Thyroid gland (tissue), 4 donors: ENCODE measurements at regions not wholly inside any gene's neighbourhood (a gene's known extent, or its start where the extent isn't known, plus 50 kb on each side); places are given as distances from the start of the nearest gene placed in this dataset.

Experiments
- DNase-seq, 2 donors: peaks; one replicate each; pipeline ENCODE4 v3.0.0-alpha.2; 2019
- H3K27ac ChIP-seq, 3 donors: fragments of 200-600 bp; sonication (generic); 1 replicate in 2 of 3; 2 replicates in 1 of 3; pipeline ENCODE4 v1.5.1; 2016 to 2019; ENCODE audit warnings: mild to moderate bottlenecking in 1 of 3, moderate library complexity in 1 of 3
- H3K27me3 ChIP-seq: fragments of 200-600 bp; sonication (generic); one replicate; pipeline ENCODE4 v1.5.1; 2019
- H3K36me3 ChIP-seq, 2 donors: fragments of 200-600 bp; sonication (generic); one replicate each; pipeline ENCODE4 v1.5.1; 2016 to 2019
- H3K4me1 ChIP-seq, 2 donors: fragments of 200-600 bp; sonication (generic); one replicate each; pipeline ENCODE4 v1.5.1; 2017 to 2019
- H3K4me3 ChIP-seq, 3 donors: fragments of 200-600 bp; sonication (generic); replicated peaks in 1 of 3; 1 replicate in 2 of 3; 2 replicates in 1 of 3; pipeline ENCODE4 v1.5.1; 2016; ENCODE audit warnings: mild to moderate bottlenecking in 1 of 3
- H3K9me3 ChIP-seq: fragments of 200-600 bp; sonication (generic); one replicate; pipeline ENCODE4 v1.5.1; 2017
- CTCF ChIP-seq, 6 experiments: fragments of 200-600 bp in 3 of 6; fragments of 450-650 bp in 3 of 6; sonication (generic) in 3 of 6; IDR thresholded peaks; one replicate each; pipeline ENCODE4 v1.5.1; 2016 to 2019; ENCODE audit warnings: antibody characterized with exemption in 6 of 6, mild to moderate bottlenecking in 2 of 6, inconsistent platforms in 1 of 6, moderate library complexity in 1 of 6
- POLR2A ChIP-seq, 2 donors: fragments of 450-650 bp; IDR thresholded peaks; one replicate each; pipeline ENCODE4 v1.6.1; 2017; ENCODE audit warnings: antibody characterized with exemption in 2 of 2, mild to moderate bottlenecking in 2 of 2, moderate library complexity in 1 of 2
- WGBS, 2 donors: methylation state at CpG; one replicate each; pipeline ENCODE4 v1.1.5; 2017; 5-methylcytosine and 5-hydroxymethylcytosine counted together
- intact Hi-C: fragments of 100-400 bp; cut with DNase I; formaldehyde crosslinking; loops from one replicate; pipeline ENCODE4 v1.15.1; 2023

- WGBS, 2 donors = 94 to 95% methylated on average over 8 of the region's 8 CpGs
Measured at GRCh38 chr17:79243996-79244395, 169.4 kb downstream of the ENGASE start.

GRCh38 chr17:79243603-79243990 is 169.0 kb downstream of the ENGASE start:
- Histone ChIP-seq H3K9me3 (no peaks in the 10 kb centered on the region), H3K27me3 (no peaks in the 10 kb centered on the region), H3K4me3 (no peak overlapping the region), H3K27ac (no peak overlapping the region), H3K36me3 (no peaks in the 10 kb centered on the region), H3K4me1 (no peaks in the 10 kb centered on the region)
- DNase-seq = no peak
- intact Hi-C loops = no loop called here
- TF ChIP-seq POLR2A (IDR thresholded peaks at IDR 0.05) = no peak
- TF ChIP-seq CTCF (IDR thresholded peaks at IDR 0.05) = no peak
- WGBS, 2 donors = 95 to 100% methylated on average over 2 to 4 of the region's 4 CpGs

More at GRCh38 chr17:79243996-79244395, 169.4 kb downstream of the ENGASE start:
- Histone ChIP-seq H3K9me3 (no peaks in the 10 kb centered on the region), H3K4me1 (no peaks in the 10 kb centered on the region), H3K27me3 (no peaks in the 10 kb centered on the region), H3K36me3 (no peaks in the 10 kb centered on the region), H3K4me3 (no peak overlapping the region), H3K27ac (no peak overlapping the region)
- intact Hi-C loops = no loop called here
- no peak for DNase-seq
- no peak for TF ChIP-seq CTCF (IDR thresholded peaks at IDR 0.05)
- no peak for TF ChIP-seq POLR2A (IDR thresholded peaks at IDR 0.05)

GRCh38 chr17:79242873-79243602 is 168.4 kb downstream of the ENGASE start:
- Histone ChIP-seq H3K4me3 (no peak overlapping the region), H3K36me3 (no peaks in the 10 kb centered on the region), H3K4me1 (no peaks in the 10 kb centered on the region), H3K27ac (no peak overlapping the region), H3K9me3 (no peaks in the 10 kb centered on the region), H3K27me3 (no peaks in the 10 kb centered on the region)
- intact Hi-C loops = no loop called here
- no peak for DNase-seq
- 62 to 89% methylated on average over 4 to 9 of the region's 10 CpGs for WGBS, 2 donors
- TF ChIP-seq CTCF (IDR thresholded peaks at IDR 0.05) (no peak), POLR2A (IDR thresholded peaks at IDR 0.05) (no peak)

GRCh38 chr17:79242393-79242792 is 167.8 kb downstream of the ENGASE start:
- TF ChIP-seq POLR2A (IDR thresholded peaks at IDR 0.05) (no peak), CTCF (IDR thresholded peaks at IDR 0.05) (no peak)
- DNase-seq = no peak
- intact Hi-C loops = no loop called here
- H3K27ac ChIP-seq = no peak overlapping the region
- H3K4me1 ChIP-seq = no peaks in the 10 kb centered on the region
- H3K36me3 ChIP-seq = no peaks in the 10 kb centered on the region
- no peaks in the 10 kb centered on the region for H3K9me3 ChIP-seq
- WGBS, 2 donors = 46 to 71% methylated on average over 2 of the region's 2 CpGs
- H3K27me3 ChIP-seq = no peaks in the 10 kb centered on the region
- H3K4me3 ChIP-seq = no peak overlapping the region

- no peaks in the 10 kb centered on the region for H3K4me1 ChIP-seq
- no peaks in the 10 kb centered on the region for H3K27me3 ChIP-seq
- 88 to 89% methylated on average over 5 of the region's 5 CpGs for WGBS, 2 donors
- no peak overlapping the region for H3K4me3 ChIP-seq
- TF ChIP-seq POLR2A (IDR thresholded peaks at IDR 0.05) (no peak), CTCF (IDR thresholded peaks at IDR 0.05) (no peak)
- no peaks in the 10 kb centered on the region for H3K9me3 ChIP-seq
- DNase-seq = no peak
- no peak overlapping the region for H3K27ac ChIP-seq
- intact Hi-C loops = no loop called here
- no peaks in the 10 kb centered on the region for H3K36me3 ChIP-seq
Measured at GRCh38 chr17:79241616-79242015, 167.0 kb downstream of the ENGASE start.
